Adrenal gland (tissue), 9 donors: ENCODE measurements at regions not wholly inside any gene's neighbourhood (a gene's known extent, or its start where the extent isn't known, plus 50 kb on each side); places are given as distances from the start of the nearest gene placed in this dataset.

ENCODE experiments used
- DNase-seq, 7 donors: peaks; one replicate each; pipeline ENCODE4 v3.0.0-alpha.2; 2019 to 2020
- H3K27ac ChIP-seq, 5 donors: fragments of 200-600 bp; sonication (generic) in 4 of 5; 1 replicate in 3 of 5; 2 replicates in 2 of 5; pipeline versions ENCODE4 v1.5.1 to v1.8.0; 2016 to 2020; ENCODE audit warnings: mild to moderate bottlenecking in 1 of 5
- H3K27me3 ChIP-seq: fragments of 200-600 bp; 2 replicates; pipeline ENCODE4 v1.8.0; 2021
- H3K36me3 ChIP-seq, 2 donors: fragments of 200-600 bp; replicated peaks in 1 of 2; 1 replicate in 1 of 2; 2 replicates in 1 of 2; pipeline versions ENCODE4 v1.5.1 to v1.8.0; 2018 to 2022
- H3K4me1 ChIP-seq, 2 donors: fragments of 200-600 bp; replicated peaks in 1 of 2; 1 replicate in 1 of 2; 2 replicates in 1 of 2; pipeline versions ENCODE4 v1.5.1 to v1.8.0; 2018 to 2021
- H3K4me3 ChIP-seq, 4 donors: fragments of 200-600 bp; sonication (generic) in 3 of 4; one replicate each; pipeline ENCODE4 v1.5.1; 2016 to 2018
- H3K9me3 ChIP-seq, 3 donors: fragments of 200-600 bp; sonication (generic) in 1 of 3; replicated peaks in 1 of 3; 1 replicate in 2 of 3; 2 replicates in 1 of 3; pipeline versions ENCODE4 v1.5.1 to v1.8.0; 2016 to 2021
- POLR2A ChIP-seq, 2 donors: fragments of 450-650 bp; IDR thresholded peaks; one replicate each; pipeline ENCODE4 v1.6.1; 2017; ENCODE audit warnings: antibody characterized with exemption in 2 of 2, mild to moderate bottlenecking in 2 of 2, moderate library complexity in 1 of 2
- WGBS, 4 donors: extraction: QIAGEN DNeasy Blood & Tissue Kit in 2 of 4; methylation state at CpG; one replicate each; pipeline versions ENCODE4 v1.1.5 to v1.1.7; 2013 to 2017; 5-methylcytosine and 5-hydroxymethylcytosine counted together
- intact Hi-C, 2 donors: fragments of 100-400 bp; cut with DNase I; formaldehyde crosslinking; loops; one replicate each; pipeline versions ENCODE4 v1.14.1 to v1.15.0; 2022 to 2023
- TF ChIP-seq, protein P1 (sequence below), 6 experiments: fragments of 450-650 bp in 4 of 6; fragments of 200-600 bp in 2 of 6; sonication (generic) in 1 of 6; IDR thresholded peaks; 1 replicate in 5 of 6; 2 replicates in 1 of 6; pipeline versions ENCODE4 v1.5.1 to v1.8.0; 2016 to 2021; ENCODE audit warnings: antibody characterized with exemption in 6 of 6, mild to moderate bottlenecking in 2 of 6, moderate library complexity in 1 of 6
- donor health status: healthy with polysubstance abuse.
- donor health status: Bipolar disorder and iron deficiency.
- donor health status: DM: yes; HTN: yes; CAD: no.
- donor health status: DM: no; HTN: no; CAD: no.
- donor health status: DM: no; HTN: no; CAD: no.

DNA sequence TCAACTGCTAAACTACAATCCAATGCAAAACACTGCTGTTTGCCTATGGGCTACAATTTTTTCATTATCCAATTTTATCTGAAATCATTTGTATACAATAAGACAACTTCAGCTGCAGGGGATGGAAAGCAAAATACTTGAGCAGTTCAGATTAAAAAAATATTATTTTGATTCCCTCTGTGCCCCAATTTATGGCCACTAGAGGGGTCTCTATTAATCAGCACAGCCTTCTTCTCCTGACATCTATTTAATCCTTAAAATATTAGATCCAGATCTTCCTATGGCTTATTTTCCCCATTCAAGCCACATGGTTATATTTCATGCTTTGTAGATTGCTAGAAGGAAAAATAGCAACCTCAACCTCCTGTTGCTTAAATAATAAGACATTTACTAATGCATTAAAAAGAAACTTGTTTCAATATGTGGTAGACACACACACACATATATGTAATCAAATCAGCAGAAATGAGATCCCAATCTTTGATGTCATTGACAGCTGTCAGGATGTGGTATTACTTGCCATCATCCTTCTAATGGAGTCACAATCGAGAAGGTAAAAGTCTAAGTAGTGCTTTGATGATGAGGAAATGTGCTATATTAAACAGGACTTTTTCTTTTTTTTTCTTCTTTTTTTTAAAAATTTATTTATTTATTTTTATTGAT, 104.2 kb downstream of the P2RY1 start:
- no peak for TF ChIP-seq POLR2A (IDR thresholded peaks at IDR 0.05)
- TF ChIP-seq, protein P1, sequence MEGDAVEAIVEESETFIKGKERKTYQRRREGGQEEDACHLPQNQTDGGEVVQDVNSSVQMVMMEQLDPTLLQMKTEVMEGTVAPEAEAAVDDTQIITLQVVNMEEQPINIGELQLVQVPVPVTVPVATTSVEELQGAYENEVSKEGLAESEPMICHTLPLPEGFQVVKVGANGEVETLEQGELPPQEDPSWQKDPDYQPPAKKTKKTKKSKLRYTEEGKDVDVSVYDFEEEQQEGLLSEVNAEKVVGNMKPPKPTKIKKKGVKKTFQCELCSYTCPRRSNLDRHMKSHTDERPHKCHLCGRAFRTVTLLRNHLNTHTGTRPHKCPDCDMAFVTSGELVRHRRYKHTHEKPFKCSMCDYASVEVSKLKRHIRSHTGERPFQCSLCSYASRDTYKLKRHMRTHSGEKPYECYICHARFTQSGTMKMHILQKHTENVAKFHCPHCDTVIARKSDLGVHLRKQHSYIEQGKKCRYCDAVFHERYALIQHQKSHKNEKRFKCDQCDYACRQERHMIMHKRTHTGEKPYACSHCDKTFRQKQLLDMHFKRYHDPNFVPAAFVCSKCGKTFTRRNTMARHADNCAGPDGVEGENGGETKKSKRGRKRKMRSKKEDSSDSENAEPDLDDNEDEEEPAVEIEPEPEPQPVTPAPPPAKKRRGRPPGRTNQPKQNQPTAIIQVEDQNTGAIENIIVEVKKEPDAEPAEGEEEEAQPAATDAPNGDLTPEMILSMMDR (IDR thresholded peaks at IDR 0.05) = no peak
- H3K4me3 ChIP-seq = no peak overlapping the region
- H3K36me3 ChIP-seq = no peaks in the 10 kb centered on the region
- H3K4me1 ChIP-seq = no peaks in the 10 kb centered on the region
- H3K27me3 ChIP-seq = no peaks in the 10 kb centered on the region
- H3K9me3 ChIP-seq = no peaks in the 10 kb centered on the region
- intact Hi-C loops = no loop called here
- no peak for DNase-seq
- H3K27ac ChIP-seq = no peak overlapping the region
- WGBS, 4 donors = 69 to 88% (median 76%) methylated on average over 1 of the region's 1 CpG

DNA sequence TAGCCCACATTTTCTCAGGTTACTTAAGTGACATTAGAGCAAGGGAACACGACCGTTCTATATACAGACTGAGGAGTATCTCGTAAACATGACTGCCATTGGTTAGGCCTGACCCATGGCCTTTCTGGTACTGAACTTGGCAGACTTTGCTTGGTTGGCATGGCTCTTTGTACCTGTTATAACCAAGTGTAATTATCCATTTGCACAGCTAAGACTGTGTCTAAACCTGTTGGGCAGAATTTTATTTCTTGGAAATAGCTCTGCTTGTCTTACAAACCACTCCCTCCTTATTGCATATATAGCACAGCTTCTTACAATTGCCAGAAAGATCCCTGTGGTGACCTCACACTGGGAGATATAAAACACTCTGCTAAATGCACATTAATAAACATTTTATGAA, 106.9 kb downstream of the P2RY1 start:
- no peak overlapping the region for H3K4me3 ChIP-seq
- no peaks in the 10 kb centered on the region for H3K9me3 ChIP-seq
- TF ChIP-seq POLR2A (IDR thresholded peaks at IDR 0.05) = no peak
- TF ChIP-seq, protein P1 (IDR thresholded peaks at IDR 0.05) = no peak
- WGBS, 4 donors = 87 to 92% (median 88%) methylated on average over 3 of the region's 3 CpGs
- H3K4me1 ChIP-seq = no peaks in the 10 kb centered on the region
- H3K27ac ChIP-seq = no peak overlapping the region
- H3K36me3 ChIP-seq = no peaks in the 10 kb centered on the region
- intact Hi-C loops = no loop called here
- no peaks in the 10 kb centered on the region for H3K27me3 ChIP-seq
- no peak for DNase-seq

DNA sequence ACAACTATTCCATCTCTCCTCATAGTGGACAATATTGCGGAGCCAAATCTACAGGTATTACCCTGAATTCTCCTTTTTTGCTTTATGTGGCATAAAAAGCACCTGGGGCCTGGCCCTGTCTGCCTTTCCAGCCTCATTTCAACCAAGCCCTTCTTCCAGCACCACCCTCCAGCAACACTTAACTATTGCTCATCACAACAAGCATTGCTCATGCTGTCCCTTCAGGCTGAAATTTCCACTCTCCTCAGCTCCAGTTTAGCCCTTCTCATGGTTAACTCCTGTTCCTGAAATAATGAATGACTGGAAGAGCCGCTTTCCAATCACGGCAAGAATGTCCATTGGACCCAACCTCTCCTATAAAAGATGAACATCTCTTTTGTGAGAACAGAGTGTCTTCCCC, 107.4 kb downstream of the P2RY1 start:
- Histone ChIP-seq H3K27ac (no peak overlapping the region), H3K36me3 (no peaks in the 10 kb centered on the region), H3K27me3 (no peaks in the 10 kb centered on the region), H3K4me3 (no peak overlapping the region), H3K9me3 (no peaks in the 10 kb centered on the region), H3K4me1 (no peaks in the 10 kb centered on the region)
- TF ChIP-seq, protein P1 (IDR thresholded peaks at IDR 0.05) = no peak
- TF ChIP-seq POLR2A (IDR thresholded peaks at IDR 0.05) = no peak
- intact Hi-C loops = no loop called here
- no peak for DNase-seq
- WGBS, 4 donors = 77 to 87% (median 81%) methylated on average over 3 of the region's 3 CpGs

DNA sequence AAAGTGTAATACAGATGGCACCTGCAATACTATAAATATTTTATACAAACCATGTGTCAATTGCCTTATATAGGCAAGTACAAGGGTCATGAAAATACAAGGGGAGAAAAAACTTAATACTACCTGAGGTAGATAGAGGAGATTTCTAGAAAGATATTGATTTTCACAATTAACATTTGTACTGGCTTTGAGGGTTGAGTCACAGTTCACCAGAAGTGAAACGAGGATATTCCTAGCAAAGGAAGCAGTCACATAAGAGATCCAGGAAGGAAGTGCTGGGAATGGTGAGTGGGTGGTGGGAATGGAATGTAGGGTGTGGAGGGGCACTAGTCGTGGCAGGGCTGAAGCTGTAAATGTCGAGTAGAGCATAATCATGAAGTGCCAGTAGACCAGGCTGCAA, 108.7 kb downstream of the P2RY1 start:
- DNase-seq = no peak
- Histone ChIP-seq H3K4me1 (no peaks in the 10 kb centered on the region), H3K27ac (no peak overlapping the region), H3K9me3 (no peaks in the 10 kb centered on the region), H3K36me3 (no peaks in the 10 kb centered on the region), H3K4me3 (no peak overlapping the region), H3K27me3 (no peaks in the 10 kb centered on the region)
- intact Hi-C loops = no loop called here
- WGBS, 4 donors = 26 to 43% (median 39%) methylated on average over 3 of the region's 3 CpGs
- no peak for TF ChIP-seq POLR2A (IDR thresholded peaks at IDR 0.05)

DNA sequence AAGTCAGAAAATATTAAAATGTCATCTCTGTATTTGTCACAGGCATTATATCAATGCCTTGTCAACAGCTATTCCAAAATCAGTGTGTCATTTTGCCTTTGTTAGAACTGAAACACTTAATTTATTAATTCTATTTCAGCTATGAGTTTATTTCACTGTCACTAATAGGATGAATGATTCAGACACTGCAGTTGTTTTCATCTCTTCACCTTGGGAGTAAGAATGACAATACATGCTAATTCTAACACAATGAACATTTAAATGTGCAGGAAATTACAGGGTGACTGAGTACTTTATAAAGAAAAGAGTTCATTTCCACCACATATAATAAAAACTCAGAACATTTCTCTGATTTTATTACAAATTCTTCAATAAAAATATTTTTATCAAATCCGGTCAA, 109.7 kb downstream of the P2RY1 start:
- Histone ChIP-seq H3K27ac (no peak overlapping the region), H3K27me3 (no peaks in the 10 kb centered on the region), H3K4me3 (no peak overlapping the region), H3K9me3 (no peaks in the 10 kb centered on the region), H3K4me1 (no peaks in the 10 kb centered on the region), H3K36me3 (no peaks in the 10 kb centered on the region)
- DNase-seq = no peak
- 85 to 97% (median 90%) methylated on average over 1 of the region's 1 CpG for WGBS, 4 donors
- TF ChIP-seq, protein P1 (IDR thresholded peaks at IDR 0.05) = no peak
- TF ChIP-seq POLR2A (IDR thresholded peaks at IDR 0.05) = no peak
- intact Hi-C loops = no loop called here
